Lung (tissue), 11 donors: ENCODE measurements at regions not wholly inside any gene's neighbourhood (a gene's known extent, or its start where the extent isn't known, plus 50 kb on each side); places are given as distances from the start of the nearest gene placed in this dataset.

Experiments
- ATAC-seq: fragments of 200-7000 bp; cut with Tn5 transposase; one replicate; pipeline ENCODE4 v1.9.1; 2020; ENCODE audit warnings: moderate number of reproducible peaks; ENCODE audit not compliant: insufficient read depth, low FRiP score
- DNase-seq, 3 donors: peaks; one replicate each; pipeline ENCODE4 v3.0.0-alpha.2; 2013 to 2017
- H3K27ac ChIP-seq, 2 donors: one replicate each; pipeline ENCODE4 v1.5.1; 2013; ENCODE audit warnings: mild to moderate bottlenecking in 2 of 2, moderate library complexity in 2 of 2, control low read depth in 1 of 2, inconsistent platforms in 1 of 2, low read depth in 1 of 2, low read length in 1 of 2
- H3K27me3 ChIP-seq, 3 donors: one replicate each; pipeline ENCODE4 v1.5.1; 2013; ENCODE audit warnings: low read length in 2 of 3; ENCODE audit not compliant: control insufficient read depth in 3 of 3, insufficient read depth in 3 of 3
- H3K36me3 ChIP-seq, 4 donors: one replicate each; pipeline ENCODE4 v1.5.1; 2013; ENCODE audit warnings: low read length in 4 of 4, mild to moderate bottlenecking in 1 of 4, moderate library complexity in 1 of 4; ENCODE audit not compliant: control insufficient read depth in 4 of 4, insufficient read depth in 4 of 4
- H3K4me1 ChIP-seq, 5 donors: one replicate each; pipeline ENCODE4 v1.5.1; 2013; ENCODE audit warnings: low read length in 5 of 5, mild to moderate bottlenecking in 2 of 5, moderate library complexity in 1 of 5; ENCODE audit not compliant: control insufficient read depth in 5 of 5, insufficient read depth in 5 of 5
- H3K4me3 ChIP-seq: one replicate; pipeline ENCODE4 v1.5.1; 2013; ENCODE audit warnings: mild to moderate bottlenecking, control low read depth, moderate library complexity
- H3K9ac ChIP-seq, 2 donors: one replicate each; pipeline ENCODE4 v1.5.1; 2013; ENCODE audit warnings: low read length in 2 of 2, control low read depth in 1 of 2; ENCODE audit not compliant: insufficient read depth in 1 of 2
- H3K9me3 ChIP-seq, 4 donors: one replicate each; pipeline ENCODE4 v1.5.1; 2013; ENCODE audit warnings: low read length in 3 of 4, mild to moderate bottlenecking in 1 of 4, moderate library complexity in 1 of 4; ENCODE audit not compliant: control insufficient read depth in 4 of 4, insufficient read depth in 3 of 4
- CTCF ChIP-seq: IDR thresholded peaks from 2 replicates; pipeline ENCODE4 v1.5.1; 2012; ENCODE audit warnings: mild to moderate bottlenecking; ENCODE audit errors: control extremely low read depth, extremely low read depth
- WGBS, 2 donors: extraction: QIAGEN DNeasy Blood & Tissue Kit; methylation state at CpG; one replicate each; pipeline ENCODE4 v1.1.7; 2013; 5-methylcytosine and 5-hydroxymethylcytosine counted together
- donor health status: control.
- donor health status: control.
- donor health status: Bipolar disorder and iron deficiency.
- donor health status: healthy.
- donor health status: DM: yes; HTN: yes; CAD: no.

- WGBS, 2 donors = 68 to 87% methylated on average over 3 of the region's 3 CpGs
- no peaks in the 10 kb centered on the region for H3K36me3 ChIP-seq
Observed at GRCh38 chr2:16767789-16768476, 102.3 kb upstream of the CYRIA start.

GRCh38 chr2:16765356-16765755, 99.7 kb upstream of the CYRIA start:
- no peak overlapping the region for H3K4me3 ChIP-seq
- TF ChIP-seq CTCF = no peak
- no peaks in the 10 kb centered on the region for H3K36me3 ChIP-seq
- H3K27ac ChIP-seq = no peak overlapping the region
- no peak for DNase-seq
- WGBS, 2 donors = 59 to 94% methylated on average over 7 of the region's 7 CpGs
- H3K4me1 ChIP-seq = peaks cover 0 to 6% (median 0%) of the 10 kb centered on the region in 5 donors
- peaks cover 0 to 3% (median 0%) of the 10 kb centered on the region in 4 donors for H3K9me3 ChIP-seq
- no peaks in the 10 kb centered on the region for H3K27me3 ChIP-seq
- no peak for ATAC-seq
- H3K9ac ChIP-seq = no peak overlapping the region

More at GRCh38 chr2:16767789-16768476, 102.3 kb upstream of the CYRIA start:
- Histone ChIP-seq H3K4me1 (peaks cover 0 to 6% (median 0%) of the 10 kb centered on the region in 5 donors), H3K4me3 (no peak overlapping the region), H3K27me3 (no peaks in the 10 kb centered on the region), H3K27ac (no peak overlapping the region), H3K9ac (no peak overlapping the region), H3K9me3 (peaks cover 0 to 5% (median 0%) of the 10 kb centered on the region in 4 donors)
- no peak for ATAC-seq
- no peak for DNase-seq
- no peak for TF ChIP-seq CTCF

GRCh38 chr2:16764487-16764886, 98.9 kb upstream of the CYRIA start:
- no peak for TF ChIP-seq CTCF
- WGBS, 2 donors = 93 to 97% methylated on average over 4 of the region's 4 CpGs
- Histone ChIP-seq H3K9ac (no peak overlapping the region), H3K4me1 (peaks cover 0 to 6% (median 0%) of the 10 kb centered on the region in 5 donors), H3K27me3 (no peaks in the 10 kb centered on the region), H3K27ac (no peak overlapping the region), H3K4me3 (no peak overlapping the region), H3K36me3 (no peaks in the 10 kb centered on the region), H3K9me3 (peaks cover 0 to 3% (median 0%) of the 10 kb centered on the region in 4 donors)
- ATAC-seq (no peak), DNase-seq (no peak)
